WTC11 (cell line): ENCODE measurements at regions not wholly inside any gene's neighbourhood (a gene's known extent, or its start where the extent isn't known, plus 50 kb on each side); places are given as distances from the start of the nearest gene placed in this dataset.

Experiments used
- CDX4 ChIP-seq: fragments of 250-450 bp; sonication (Bioruptor Pico); IDR thresholded peaks from 2 replicates; pipeline ENCODE4 v1.9.0; 2021; ENCODE audit warnings: moderate library complexity, mild to moderate bottlenecking, inconsistent platforms, borderline replicate concordance
- CREM ChIP-seq: sonication (generic); formaldehyde crosslinking; IDR thresholded peaks from 2 replicates; pipeline ENCODE4 v1.8.1; 2022; ENCODE audit warnings: mild to moderate bottlenecking, missing genetic modification reagents, moderate library complexity
- CTCF ChIP-seq: fragments of 200-600 bp; IDR thresholded peaks from 2 replicates; pipeline ENCODE4 v1.8.0; 2022; ENCODE audit warnings: antibody characterized with exemption
- FOXJ3 ChIP-seq: sonication (generic); formaldehyde crosslinking; IDR thresholded peaks from 2 replicates; pipeline ENCODE4 v1.9.0; 2021; ENCODE audit warnings: missing genetic modification reagents, mild to moderate bottlenecking, borderline replicate concordance
- HMGA2 ChIP-seq: fragments of 250-450 bp; sonication (Bioruptor Pico); IDR thresholded peaks from 2 replicates; pipeline ENCODE4 v1.4.0; 2021; ENCODE audit warnings: mild to moderate bottlenecking, moderate library complexity
- JUN ChIP-seq: sonication (generic); formaldehyde crosslinking; IDR thresholded peaks from 2 replicates; pipeline ENCODE4 v1.8.0; 2023; ENCODE audit warnings: mild to moderate bottlenecking, missing genetic modification reagents
- MXD4 ChIP-seq: fragments of 250-450 bp; sonication (Bioruptor Pico); IDR thresholded peaks from 2 replicates; pipeline ENCODE4 v1.8.0; 2021; ENCODE audit warnings: mild to moderate bottlenecking, moderate library complexity, borderline replicate concordance
- NFYB ChIP-seq: sonication (generic); formaldehyde crosslinking; conservative IDR thresholded peaks from 2 replicates; pipeline ENCODE4 v1.8.0; 2022; ENCODE audit warnings: low read depth, missing genetic modification reagents
- RELA ChIP-seq: sonication (generic); formaldehyde crosslinking; IDR thresholded peaks from 2 replicates; pipeline ENCODE4 v1.8.1; 2022; ENCODE audit warnings: missing genetic modification reagents, mild to moderate bottlenecking, borderline replicate concordance
- TEAD4 ChIP-seq: sonication (generic); formaldehyde crosslinking; IDR thresholded peaks from 2 replicates; pipeline ENCODE4 v1.8.0; 2022; ENCODE audit warnings: mild to moderate bottlenecking, missing genetic modification reagents
- ZNF138 ChIP-seq: sonication (generic); formaldehyde crosslinking; conservative IDR thresholded peaks from 2 replicates; pipeline ENCODE4 v1.8.1; 2022; ENCODE audit warnings: mild to moderate bottlenecking, moderate library complexity, missing genetic modification reagents
- ZNF263 ChIP-seq: sonication (generic); formaldehyde crosslinking; IDR thresholded peaks from 2 replicates; pipeline ENCODE4 v1.8.1; 2022; ENCODE audit warnings: low read depth, mild to moderate bottlenecking, moderate library complexity, missing genetic modification reagents
- TF ChIP-seq, protein P1 (sequence below): sonication (generic); formaldehyde crosslinking; IDR thresholded peaks from 2 replicates; pipeline ENCODE4 v1.8.0; 2023; ENCODE audit warnings: missing genetic modification reagents
- TF ChIP-seq, protein P2 (sequence below): sonication (generic); formaldehyde crosslinking; IDR thresholded peaks from 2 replicates; pipeline ENCODE4 v1.8.0; 2022; ENCODE audit warnings: mild to moderate bottlenecking, missing genetic modification reagents

- TF ChIP-seq CREM (CRISPR knock-in tag) (no peak), CTCF (no peak), NFYB (CRISPR knock-in tag) (no peak), CDX4 (CRISPR knock-in tag) (no peak), TEAD4 (CRISPR knock-in tag) (no peak), ZNF263 (no peak), RELA (CRISPR knock-in tag) (no peak), ZNF138 (CRISPR knock-in tag) (no peak), JUN (CRISPR knock-in tag) (no peak), HMGA2 (CRISPR knock-in tag) (no peak), FOXJ3 (CRISPR knock-in tag) (no peak), MXD4 (no peak)
- TF ChIP-seq, protein P1, sequence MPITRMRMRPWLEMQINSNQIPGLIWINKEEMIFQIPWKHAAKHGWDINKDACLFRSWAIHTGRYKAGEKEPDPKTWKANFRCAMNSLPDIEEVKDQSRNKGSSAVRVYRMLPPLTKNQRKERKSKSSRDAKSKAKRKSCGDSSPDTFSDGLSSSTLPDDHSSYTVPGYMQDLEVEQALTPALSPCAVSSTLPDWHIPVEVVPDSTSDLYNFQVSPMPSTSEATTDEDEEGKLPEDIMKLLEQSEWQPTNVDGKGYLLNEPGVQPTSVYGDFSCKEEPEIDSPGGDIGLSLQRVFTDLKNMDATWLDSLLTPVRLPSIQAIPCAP = no peak
- TF ChIP-seq, protein P2, sequence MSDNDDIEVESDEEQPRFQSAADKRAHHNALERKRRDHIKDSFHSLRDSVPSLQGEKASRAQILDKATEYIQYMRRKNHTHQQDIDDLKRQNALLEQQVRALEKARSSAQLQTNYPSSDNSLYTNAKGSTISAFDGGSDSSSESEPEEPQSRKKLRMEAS = no peak
These were observed 459.4 kb upstream of the GRIA1 start for GRCh38 chr5:153030755-153031725.
